Prostate gland (tissue), 2 donors: ENCODE measurements at regions not wholly inside any gene's neighbourhood (a gene's known extent, or its start where the extent isn't known, plus 50 kb on each side); places are given as distances from the start of the nearest gene placed in this dataset.

Source experiments
- DNase-seq: peaks from one replicate; pipeline ENCODE4 v3.0.0-alpha.2; 2019; ENCODE audit warnings: low spot score
- H3K27ac ChIP-seq, 2 donors: fragments of 200-600 bp; sonication (generic); 2 replicates each; pipeline ENCODE4 v1.5.1; 2017 to 2019
- H3K27me3 ChIP-seq: fragments of 200-600 bp; sonication (generic); replicated peaks from 2 replicates; pipeline ENCODE4 v1.5.1; 2019; ENCODE audit not compliant: insufficient read depth
- H3K36me3 ChIP-seq, 2 donors: fragments of 200-600 bp; sonication (generic); 1 replicate in 1 of 2; 2 replicates in 1 of 2; pipeline versions ENCODE4 v1.5.1 to v1.8.1; 2017 to 2019
- H3K4me1 ChIP-seq: fragments of 200-600 bp; sonication (generic); replicated peaks from 2 replicates; pipeline ENCODE4 v1.5.1; 2019
- H3K4me3 ChIP-seq, 2 donors: fragments of 200-600 bp; sonication (generic); 2 replicates each; pipeline ENCODE4 v1.5.1; 2017 to 2019
- H3K9me3 ChIP-seq: fragments of 200-600 bp; sonication (generic); 2 replicates; pipeline ENCODE4 v1.5.1; 2017
- POLR2A ChIP-seq: fragments of 450-650 bp; IDR thresholded peaks from one replicate; pipeline ENCODE4 v1.6.1; 2016; ENCODE audit warnings: antibody characterized with exemption, mild to moderate bottlenecking
- POLR2AphosphoS5 ChIP-seq: sonication (generic); formaldehyde crosslinking; IDR thresholded peaks from one replicate; pipeline ENCODE4 v1.6.1; 2017; ENCODE audit warnings: antibody characterized with exemption
- WGBS: methylation state at CpG from one replicate; pipeline ENCODE4 v1.1.5; 2018; 5-methylcytosine and 5-hydroxymethylcytosine counted together
- intact Hi-C: fragments of 100-400 bp; cut with DNase I; formaldehyde crosslinking; loops from one replicate; pipeline ENCODE4 v1.14.2; 2022
- TF ChIP-seq, protein P1 (sequence below), 4 experiments: fragments of 200-600 bp in 2 of 4; fragments of 450-650 bp in 2 of 4; sonication (generic) in 2 of 4; IDR thresholded peaks; 1 replicate in 3 of 4; 2 replicates in 1 of 4; pipeline ENCODE4 v1.5.1; 2016 to 2019; ENCODE audit warnings: antibody characterized with exemption in 4 of 4, mild to moderate bottlenecking in 2 of 4, moderate library complexity in 2 of 4

DNA sequence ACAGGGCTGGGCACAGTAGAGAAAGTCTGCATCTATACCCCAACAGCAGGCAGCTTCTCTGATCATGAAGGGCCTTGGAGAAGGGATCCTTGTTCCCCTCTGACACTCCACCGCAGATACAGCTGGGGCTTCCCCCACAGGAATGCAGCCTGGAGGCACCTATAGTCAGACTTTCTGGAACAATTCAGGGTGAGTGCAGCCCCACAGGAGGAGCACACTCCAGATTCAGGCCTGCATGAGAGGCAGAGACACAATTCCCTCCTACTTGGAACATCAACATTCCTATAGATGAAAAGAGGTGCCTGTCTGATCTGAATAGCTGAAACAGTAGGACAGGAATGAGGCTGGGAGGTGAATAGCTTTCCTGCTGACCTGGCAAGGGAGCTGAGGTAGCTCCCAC, 1298.0 kb upstream of the CNTN5 start:
- H3K36me3 ChIP-seq, result no peaks in the 10 kb centered on the region
- intact Hi-C loops, result no loop called here
- no peak overlapping the region for H3K4me3 ChIP-seq
- no peaks in the 10 kb centered on the region for H3K9me3 ChIP-seq
- no peak overlapping the region for H3K27ac ChIP-seq
- no peaks in the 10 kb centered on the region for H3K4me1 ChIP-seq
- H3K27me3 ChIP-seq, result no peaks in the 10 kb centered on the region
- TF ChIP-seq, protein P1, sequence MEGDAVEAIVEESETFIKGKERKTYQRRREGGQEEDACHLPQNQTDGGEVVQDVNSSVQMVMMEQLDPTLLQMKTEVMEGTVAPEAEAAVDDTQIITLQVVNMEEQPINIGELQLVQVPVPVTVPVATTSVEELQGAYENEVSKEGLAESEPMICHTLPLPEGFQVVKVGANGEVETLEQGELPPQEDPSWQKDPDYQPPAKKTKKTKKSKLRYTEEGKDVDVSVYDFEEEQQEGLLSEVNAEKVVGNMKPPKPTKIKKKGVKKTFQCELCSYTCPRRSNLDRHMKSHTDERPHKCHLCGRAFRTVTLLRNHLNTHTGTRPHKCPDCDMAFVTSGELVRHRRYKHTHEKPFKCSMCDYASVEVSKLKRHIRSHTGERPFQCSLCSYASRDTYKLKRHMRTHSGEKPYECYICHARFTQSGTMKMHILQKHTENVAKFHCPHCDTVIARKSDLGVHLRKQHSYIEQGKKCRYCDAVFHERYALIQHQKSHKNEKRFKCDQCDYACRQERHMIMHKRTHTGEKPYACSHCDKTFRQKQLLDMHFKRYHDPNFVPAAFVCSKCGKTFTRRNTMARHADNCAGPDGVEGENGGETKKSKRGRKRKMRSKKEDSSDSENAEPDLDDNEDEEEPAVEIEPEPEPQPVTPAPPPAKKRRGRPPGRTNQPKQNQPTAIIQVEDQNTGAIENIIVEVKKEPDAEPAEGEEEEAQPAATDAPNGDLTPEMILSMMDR (IDR thresholded peaks at IDR 0.05), result no peak
- TF ChIP-seq POLR2A (no peak), POLR2AphosphoS5 (no peak)
- no peak for DNase-seq
- WGBS, result 100% methylated on average over 1 of the region's 1 CpG

DNA sequence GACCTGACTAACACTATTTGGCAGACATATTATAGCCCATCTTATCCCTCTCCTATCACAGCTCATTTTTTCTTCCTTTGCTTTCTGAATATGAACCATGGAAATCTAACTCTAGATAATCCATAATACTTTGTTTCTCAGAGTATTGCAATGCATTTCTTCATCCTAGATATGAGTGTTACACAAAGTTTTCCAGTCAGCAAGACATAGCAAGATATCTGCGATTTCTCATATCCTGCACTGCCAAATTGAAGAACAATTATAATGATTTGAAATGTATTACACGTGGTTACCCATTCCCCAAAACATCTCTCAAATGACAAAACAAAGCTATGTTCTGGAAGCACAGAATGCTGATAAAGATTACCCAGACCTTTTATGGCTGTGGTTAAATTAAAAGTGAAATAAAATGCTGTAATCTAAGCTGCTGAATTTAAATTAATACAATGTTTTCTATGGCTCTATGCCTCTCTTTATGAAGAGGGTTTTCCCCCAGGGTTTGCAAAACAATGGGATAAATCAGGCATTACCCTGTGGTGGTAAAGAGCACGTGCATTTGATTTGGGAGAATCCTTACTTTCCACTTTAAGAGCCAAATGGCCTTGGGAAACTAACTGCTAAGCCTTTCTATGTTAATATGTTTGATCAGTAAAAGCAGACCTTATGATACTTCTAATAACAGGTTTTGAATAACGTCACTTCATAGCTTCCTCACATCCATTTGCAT, 1291.0 kb upstream of the CNTN5 start:
- Histone ChIP-seq H3K27ac (no peak overlapping the region), H3K4me3 (no peak overlapping the region), H3K9me3 (no peaks in the 10 kb centered on the region), H3K36me3 (no peaks in the 10 kb centered on the region), H3K4me1 (no peaks in the 10 kb centered on the region), H3K27me3 (no peaks in the 10 kb centered on the region)
- intact Hi-C loops, result no loop called here
- WGBS, result 42% methylated on average over 4 of the region's 4 CpGs
- TF ChIP-seq POLR2AphosphoS5 (no peak), POLR2A (no peak)
- TF ChIP-seq, protein P1 (IDR thresholded peaks at IDR 0.05), result no peak
- no peak for DNase-seq

DNA sequence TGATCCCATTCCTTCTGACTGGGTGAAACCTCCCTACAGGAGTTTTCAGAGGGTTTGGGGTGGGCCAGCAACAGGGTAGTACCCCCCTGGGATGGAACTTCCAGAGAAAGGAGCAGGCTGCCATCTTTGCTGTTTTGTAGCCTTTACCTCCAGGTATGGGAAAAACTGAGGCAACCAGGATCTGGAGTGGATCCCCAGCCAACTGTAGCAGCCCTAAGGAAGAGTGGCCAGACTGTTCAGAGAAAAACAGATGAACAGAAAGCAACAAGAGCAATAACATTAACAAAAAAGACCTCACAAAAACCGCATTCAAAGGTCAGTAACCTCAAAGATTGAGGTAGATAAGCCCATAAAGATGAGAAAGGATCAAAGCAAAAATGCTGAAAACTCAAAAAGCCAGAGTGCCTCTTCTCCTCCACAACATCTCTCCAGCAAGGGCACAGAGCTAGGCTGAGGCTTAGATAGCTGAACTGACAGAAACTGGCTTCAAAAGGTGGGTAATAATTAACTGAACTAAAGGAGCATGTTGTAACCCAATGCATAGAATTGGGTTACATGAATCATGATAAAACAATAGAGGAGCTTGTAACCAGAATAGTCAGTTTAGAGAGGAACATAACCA, 1288.6 kb upstream of the CNTN5 start:
- H3K36me3 ChIP-seq, result no peaks in the 10 kb centered on the region
- no peak overlapping the region for H3K27ac ChIP-seq
- TF ChIP-seq, protein P1 (IDR thresholded peaks at IDR 0.05), result no peak
- no peak for TF ChIP-seq POLR2AphosphoS5
- TF ChIP-seq POLR2A, result no peak
- H3K27me3 ChIP-seq, result no peaks in the 10 kb centered on the region
- intact Hi-C loops, result no loop called here
- no peak for DNase-seq
- WGBS, result 35% methylated on average over 1 of the region's 1 CpG
- H3K4me3 ChIP-seq, result no peak overlapping the region
- H3K4me1 ChIP-seq, result no peaks in the 10 kb centered on the region
- no peaks in the 10 kb centered on the region for H3K9me3 ChIP-seq

DNA sequence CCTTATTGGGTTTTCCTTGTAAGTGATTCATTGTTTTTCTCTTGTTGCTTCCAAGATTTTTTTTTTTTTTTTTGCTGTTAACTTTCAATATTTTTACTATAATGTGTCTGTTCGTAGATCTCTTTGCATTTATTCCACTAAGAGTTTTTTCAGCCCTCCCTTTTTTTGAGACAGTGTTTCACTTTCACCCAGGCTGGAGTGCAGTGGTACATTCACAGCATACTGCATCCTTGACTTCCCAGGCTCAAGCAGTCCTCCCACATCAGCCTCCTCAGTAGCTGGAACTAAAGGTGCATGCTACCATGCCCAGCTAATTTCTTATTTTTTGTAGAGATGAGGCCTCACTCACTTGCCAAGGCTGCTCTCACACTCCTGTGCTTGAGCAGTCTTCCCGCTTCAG, 1282.0 kb upstream of the CNTN5 start:
- DNase-seq, result no peak
- Histone ChIP-seq H3K9me3 (no peaks in the 10 kb centered on the region), H3K27ac (no peak overlapping the region), H3K27me3 (no peaks in the 10 kb centered on the region), H3K36me3 (no peaks in the 10 kb centered on the region), H3K4me1 (no peaks in the 10 kb centered on the region), H3K4me3 (no peak overlapping the region)
- intact Hi-C loops, result no loop called here
- 70% methylated on average over 2 of the region's 2 CpGs for WGBS
- TF ChIP-seq POLR2AphosphoS5 (no peak), POLR2A (no peak)
- TF ChIP-seq, protein P1 (IDR thresholded peaks at IDR 0.05), result no peak
